Hepatocyte (in vitro differentiated cells): ENCODE measurements at regions not wholly inside any gene's neighbourhood (a gene's known extent, or its start where the extent isn't known, plus 50 kb on each side); places are given as distances from the start of the nearest gene placed in this dataset.

ENCODE experiments used
- EZH2 ChIP-seq: fragments of 200-600 bp; sonication (generic); IDR thresholded peaks from 2 replicates; pipeline ENCODE4 v1.6.1; 2016; ENCODE audit warnings: antibody characterized with exemption, mild to moderate bottlenecking, borderline replicate concordance
- EZH2phosphoT487 ChIP-seq: fragments of 200-600 bp; sonication (generic); IDR thresholded peaks from one replicate; pipeline ENCODE4 v1.6.1; 2018; ENCODE audit warnings: antibody characterized with exemption, mild to moderate bottlenecking, low read depth, moderate library complexity; ENCODE audit not compliant: unreplicated experiment, severe bottlenecking
- TF ChIP-seq, protein P1 (sequence below): fragments of 200-600 bp; sonication (generic); IDR thresholded peaks from 2 replicates; pipeline ENCODE4 v1.5.1; 2016; ENCODE audit warnings: antibody characterized with exemption, mild to moderate bottlenecking; ENCODE audit not compliant: poor library complexity

DNA sequence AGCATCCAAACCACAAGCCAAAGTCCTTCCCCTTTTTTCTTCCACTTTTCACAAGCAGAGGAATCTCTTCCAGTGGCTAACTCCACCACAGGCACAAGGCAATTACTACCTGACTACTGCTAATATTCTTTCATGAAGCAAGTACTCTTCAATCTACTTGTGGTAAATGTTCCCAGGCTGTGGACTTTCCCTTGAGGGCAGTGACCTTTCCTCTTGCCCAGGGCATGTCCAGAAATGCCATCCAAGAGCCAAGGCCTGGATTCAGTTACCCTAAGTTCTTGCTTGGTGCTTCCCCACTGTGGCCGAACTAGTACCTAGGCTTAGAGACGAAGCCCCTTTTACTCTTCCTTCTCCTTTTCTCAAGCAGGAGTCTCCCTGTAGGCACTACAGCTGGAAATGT lies 400.7 kb downstream of the DCAF12L2 start:
- TF ChIP-seq, protein P1, sequence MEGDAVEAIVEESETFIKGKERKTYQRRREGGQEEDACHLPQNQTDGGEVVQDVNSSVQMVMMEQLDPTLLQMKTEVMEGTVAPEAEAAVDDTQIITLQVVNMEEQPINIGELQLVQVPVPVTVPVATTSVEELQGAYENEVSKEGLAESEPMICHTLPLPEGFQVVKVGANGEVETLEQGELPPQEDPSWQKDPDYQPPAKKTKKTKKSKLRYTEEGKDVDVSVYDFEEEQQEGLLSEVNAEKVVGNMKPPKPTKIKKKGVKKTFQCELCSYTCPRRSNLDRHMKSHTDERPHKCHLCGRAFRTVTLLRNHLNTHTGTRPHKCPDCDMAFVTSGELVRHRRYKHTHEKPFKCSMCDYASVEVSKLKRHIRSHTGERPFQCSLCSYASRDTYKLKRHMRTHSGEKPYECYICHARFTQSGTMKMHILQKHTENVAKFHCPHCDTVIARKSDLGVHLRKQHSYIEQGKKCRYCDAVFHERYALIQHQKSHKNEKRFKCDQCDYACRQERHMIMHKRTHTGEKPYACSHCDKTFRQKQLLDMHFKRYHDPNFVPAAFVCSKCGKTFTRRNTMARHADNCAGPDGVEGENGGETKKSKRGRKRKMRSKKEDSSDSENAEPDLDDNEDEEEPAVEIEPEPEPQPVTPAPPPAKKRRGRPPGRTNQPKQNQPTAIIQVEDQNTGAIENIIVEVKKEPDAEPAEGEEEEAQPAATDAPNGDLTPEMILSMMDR, result no peak
- TF ChIP-seq EZH2, result no peak
- no peak for TF ChIP-seq EZH2phosphoT487
